Activated T-helper 2 cell treated with anti-CD3 and anti-CD28 coated beads, Interferon-gamma antibody, Interleukin-2, Interleukin-4, amounts not matched to agents 10 μg/mL and 5 μg/mL and 100 μg/mL, durations not matched to agents 14 hours and 24 hours and 36 hours (primary cell): ENCODE measurements at regions not wholly inside any gene's neighbourhood (a gene's known extent, or its start where the extent isn't known, plus 50 kb on each side); places are given as distances from the start of the nearest gene placed in this dataset.
"Not testable (repeated sequence)": the region's sequence is repeated elsewhere in the genome, so short reads cannot be mapped to it uniquely, and the experiment has no call there.

Experiments
- DNase-seq: peaks from one replicate; pipeline ENCODE4 v3.0.0; 2021; ENCODE audit warnings: low spot score
- H3K27ac Mint-ChIP-seq: one replicate; pipeline ENCODE4 v1.8.0; 2021; ENCODE audit warnings: mixed read lengths
- H3K27me3 Mint-ChIP-seq: one replicate; pipeline ENCODE4 v1.8.0; 2021; ENCODE audit warnings: low read depth, mixed read lengths
- H3K36me3 Mint-ChIP-seq: one replicate; pipeline ENCODE4 v1.8.0; 2021; ENCODE audit warnings: low read depth, mixed read lengths
- H3K4me1 Mint-ChIP-seq: one replicate; pipeline ENCODE4 v1.8.0; 2021; ENCODE audit warnings: low read depth, mixed read lengths
- H3K4me3 Mint-ChIP-seq: one replicate; pipeline ENCODE4 v1.8.0; 2021; ENCODE audit warnings: low read depth, mild to moderate bottlenecking, moderate library complexity, mixed read lengths
- H3K9me3 Mint-ChIP-seq: one replicate; pipeline ENCODE4 v1.8.0; 2021; ENCODE audit warnings: mixed read lengths
- intact Hi-C: fragments of 100-400 bp; cut with micrococcal nuclease; formaldehyde crosslinking; loops from one replicate; pipeline ENCODE4 v1.15.1; 2023

- no peak overlapping the region for H3K4me3 Mint-ChIP-seq
- intact Hi-C loops: no loop called here
- peaks cover 9% of the 10 kb centered on the region for H3K27me3 Mint-ChIP-seq
- peaks cover 2% of the 10 kb centered on the region for H3K36me3 Mint-ChIP-seq
- no peak for DNase-seq
- peaks cover 23% of the 10 kb centered on the region for H3K9me3 Mint-ChIP-seq
- H3K27ac Mint-ChIP-seq: no peak overlapping the region
- peaks cover 6% of the 10 kb centered on the region for H3K4me1 Mint-ChIP-seq
Observed at GRCh38 chr12:124645530-124646244, 78.3 kb upstream of the NCOR2 start.

DNA sequence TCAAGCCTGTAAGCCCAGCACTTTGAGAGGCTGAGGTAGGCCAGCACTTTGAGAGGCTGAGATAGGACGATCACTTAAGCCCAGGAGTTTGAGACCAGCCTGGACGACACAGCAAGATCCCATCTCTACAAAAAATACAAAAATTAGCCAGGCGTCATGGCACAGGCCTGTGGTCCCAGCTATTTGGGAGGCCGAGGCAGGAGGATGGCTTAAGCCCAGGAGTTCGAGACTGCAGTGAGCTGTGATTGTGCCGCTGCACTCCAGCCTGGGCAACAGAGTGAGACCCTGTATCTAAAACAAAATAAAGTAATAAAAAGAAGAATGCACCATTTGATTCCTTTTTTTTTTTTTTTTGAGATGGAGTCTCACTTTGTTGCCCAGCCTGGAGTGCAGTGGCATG is 76.4 kb upstream of the NCOR2 start:
- not testable (repeated sequence) for H3K36me3 Mint-ChIP-seq

GRCh38 chr12:124642105-124642504 is 74.7 kb upstream of the NCOR2 start:
- H3K9me3 Mint-ChIP-seq: no peaks in the 10 kb centered on the region
- H3K4me3 Mint-ChIP-seq: no peak overlapping the region
- H3K36me3 Mint-ChIP-seq: no peaks in the 10 kb centered on the region
- intact Hi-C loops: no loop called here
- no peak overlapping the region for H3K27ac Mint-ChIP-seq
- peaks cover 17% of the 10 kb centered on the region for H3K27me3 Mint-ChIP-seq
- peaks cover 6% of the 10 kb centered on the region for H3K4me1 Mint-ChIP-seq
- no peak for DNase-seq

More for the DNA sequence above, 76.4 kb upstream of the NCOR2 start:
- H3K4me1 Mint-ChIP-seq, DNase-seq, H3K4me3 Mint-ChIP-seq, intact Hi-C loops, H3K27ac Mint-ChIP-seq: not testable (repeated sequence)
- Mint-ChIP-seq H3K27me3 (peaks cover 17% of the 10 kb centered on the region), H3K9me3 (peaks cover 13% of the 10 kb centered on the region)

GRCh38 chr12:124641591-124641990 is 74.2 kb upstream of the NCOR2 start:
- no peaks in the 10 kb centered on the region for H3K9me3 Mint-ChIP-seq
- H3K4me1 Mint-ChIP-seq: peaks cover 7% of the 10 kb centered on the region
- no peak overlapping the region for H3K27ac Mint-ChIP-seq
- H3K27me3 Mint-ChIP-seq: peaks cover 17% of the 10 kb centered on the region
- no peaks in the 10 kb centered on the region for H3K36me3 Mint-ChIP-seq
- H3K4me3 Mint-ChIP-seq: no peak overlapping the region
- DNase-seq: no peak
- intact Hi-C loops: no loop called here

GRCh38 chr12:124640056-124640455 is 72.6 kb upstream of the NCOR2 start:
- DNase-seq: no peak
- intact Hi-C loops: no loop called here
- Mint-ChIP-seq H3K36me3 (peaks cover 2% of the 10 kb centered on the region), H3K27me3 (peaks cover 13% of the 10 kb centered on the region), H3K4me1 (peaks cover 10% of the 10 kb centered on the region), H3K27ac (no peak overlapping the region), H3K9me3 (peaks cover 3% of the 10 kb centered on the region), H3K4me3 (no peak overlapping the region)

DNA sequence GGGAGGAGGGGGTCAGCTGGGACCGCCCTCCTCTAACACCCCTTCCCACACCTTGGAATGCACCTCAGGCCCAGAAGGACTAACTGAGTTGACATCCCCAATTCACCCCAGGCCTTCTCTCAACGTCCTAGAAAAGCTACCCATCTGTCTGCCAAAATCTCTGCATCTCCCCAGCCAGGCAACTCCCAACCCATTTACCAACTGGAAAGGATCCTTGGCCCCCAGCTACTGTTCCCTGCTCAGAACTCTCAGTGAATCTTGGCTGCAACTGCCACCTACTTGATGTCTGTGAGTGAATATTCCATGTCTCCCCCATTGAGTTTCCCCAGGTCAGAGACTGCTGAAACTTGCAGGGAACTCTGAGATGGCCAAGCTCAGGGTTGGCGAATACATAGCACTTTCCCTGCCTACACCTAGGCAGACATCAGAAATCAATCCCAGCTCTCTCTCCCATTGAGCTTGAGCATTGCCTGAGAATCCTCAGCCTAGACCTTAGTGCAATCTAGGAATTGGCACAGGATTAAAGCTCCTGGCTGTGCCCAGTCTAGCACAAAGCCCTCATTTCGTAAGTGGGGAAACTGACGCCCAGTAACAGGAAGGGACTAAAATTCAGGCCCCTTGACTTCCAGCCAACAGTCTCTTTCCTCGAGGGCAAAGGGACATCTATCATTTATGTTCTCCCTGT is 71.9 kb upstream of the NCOR2 start:
- Mint-ChIP-seq H3K36me3 (peaks cover 2% of the 10 kb centered on the region), H3K9me3 (peaks cover 3% of the 10 kb centered on the region), H3K27me3 (peaks cover 11% of the 10 kb centered on the region), H3K4me1 (peaks cover 10% of the 10 kb centered on the region), H3K4me3 (no peak overlapping the region), H3K27ac (no peak overlapping the region)
- no peak for DNase-seq
- intact Hi-C loops: no loop called here

DNA sequence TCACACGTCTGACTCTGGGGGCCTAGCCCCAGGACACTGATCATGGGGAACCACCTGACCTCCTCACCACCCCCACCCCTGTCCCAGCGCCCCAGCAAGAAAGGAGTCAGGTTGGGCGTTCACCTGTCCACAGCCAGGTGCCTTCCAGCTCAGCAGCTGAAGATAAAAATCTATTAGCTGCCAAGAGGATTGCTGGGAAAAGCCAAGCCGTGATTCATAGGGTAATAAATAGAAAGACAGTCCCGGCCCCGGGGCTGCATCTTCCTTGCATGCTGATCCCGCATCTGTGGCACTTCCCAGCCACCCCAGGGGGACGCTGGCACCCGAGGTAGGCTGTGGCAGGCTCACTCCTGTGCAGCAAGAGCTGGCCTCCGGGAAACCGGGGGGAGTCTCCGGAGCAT is 70.2 kb upstream of the NCOR2 start:
- Mint-ChIP-seq H3K27ac (no peak overlapping the region), H3K36me3 (peaks cover 2% of the 10 kb centered on the region), H3K4me1 (peaks cover 10% of the 10 kb centered on the region), H3K9me3 (peaks cover 3% of the 10 kb centered on the region), H3K27me3 (peaks cover 11% of the 10 kb centered on the region), H3K4me3 (no peak overlapping the region)
- intact Hi-C loops: no loop called here
- DNase-seq: no peak

DNA sequence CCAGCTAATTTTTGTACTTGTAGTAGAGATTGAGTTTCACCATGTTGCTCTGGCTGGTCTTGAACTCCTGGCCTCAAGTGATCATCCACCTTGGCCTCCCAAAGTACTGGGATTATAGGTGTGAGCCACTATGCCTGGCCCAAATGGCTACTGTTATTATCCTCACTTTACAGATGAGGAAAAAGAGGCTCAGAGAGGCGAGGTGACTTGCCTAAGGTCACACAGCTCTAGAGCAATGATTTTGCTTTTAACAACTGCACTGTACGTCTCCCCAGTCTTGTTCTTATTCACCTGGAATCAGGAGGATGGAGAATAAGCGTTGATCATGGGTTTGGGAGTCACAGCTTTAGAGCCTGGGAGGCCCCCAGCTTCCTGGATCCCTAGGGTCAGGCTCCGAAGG is 69.8 kb upstream of the NCOR2 start:
- Mint-ChIP-seq H3K9me3 (peaks cover 3% of the 10 kb centered on the region), H3K4me1 (peaks cover 10% of the 10 kb centered on the region), H3K27ac (no peak overlapping the region), H3K4me3 (no peak overlapping the region), H3K27me3 (peaks cover 11% of the 10 kb centered on the region), H3K36me3 (peaks cover 2% of the 10 kb centered on the region)
- intact Hi-C loops: no loop called here
- DNase-seq: no peak

- Mint-ChIP-seq H3K27me3 (peaks cover 11% of the 10 kb centered on the region), H3K27ac (no peak overlapping the region), H3K4me3 (no peak overlapping the region), H3K36me3 (peaks cover 2% of the 10 kb centered on the region), H3K9me3 (peaks cover 3% of the 10 kb centered on the region), H3K4me1 (peaks cover 10% of the 10 kb centered on the region)
- peak; percentile 55 for DNase-seq
- intact Hi-C loops: loop anchor here (1.0 kb wide), 1 partner anchor 77 kb away; no protein-coding TSS in a partner anchor
Observed at GRCh38 chr12:124636138-124636978, 68.9 kb upstream of the NCOR2 start.

GRCh38 chr12:124635316-124635715 is 67.9 kb upstream of the NCOR2 start:
- H3K9me3 Mint-ChIP-seq: peaks cover 3% of the 10 kb centered on the region
- no peak overlapping the region for H3K4me3 Mint-ChIP-seq
- no peak overlapping the region for H3K27ac Mint-ChIP-seq
- no peak for DNase-seq
- intact Hi-C loops: no loop called here
- H3K27me3 Mint-ChIP-seq: peaks cover 9% of the 10 kb centered on the region
- H3K4me1 Mint-ChIP-seq: peaks cover 10% of the 10 kb centered on the region
- peaks cover 2% of the 10 kb centered on the region for H3K36me3 Mint-ChIP-seq

DNA sequence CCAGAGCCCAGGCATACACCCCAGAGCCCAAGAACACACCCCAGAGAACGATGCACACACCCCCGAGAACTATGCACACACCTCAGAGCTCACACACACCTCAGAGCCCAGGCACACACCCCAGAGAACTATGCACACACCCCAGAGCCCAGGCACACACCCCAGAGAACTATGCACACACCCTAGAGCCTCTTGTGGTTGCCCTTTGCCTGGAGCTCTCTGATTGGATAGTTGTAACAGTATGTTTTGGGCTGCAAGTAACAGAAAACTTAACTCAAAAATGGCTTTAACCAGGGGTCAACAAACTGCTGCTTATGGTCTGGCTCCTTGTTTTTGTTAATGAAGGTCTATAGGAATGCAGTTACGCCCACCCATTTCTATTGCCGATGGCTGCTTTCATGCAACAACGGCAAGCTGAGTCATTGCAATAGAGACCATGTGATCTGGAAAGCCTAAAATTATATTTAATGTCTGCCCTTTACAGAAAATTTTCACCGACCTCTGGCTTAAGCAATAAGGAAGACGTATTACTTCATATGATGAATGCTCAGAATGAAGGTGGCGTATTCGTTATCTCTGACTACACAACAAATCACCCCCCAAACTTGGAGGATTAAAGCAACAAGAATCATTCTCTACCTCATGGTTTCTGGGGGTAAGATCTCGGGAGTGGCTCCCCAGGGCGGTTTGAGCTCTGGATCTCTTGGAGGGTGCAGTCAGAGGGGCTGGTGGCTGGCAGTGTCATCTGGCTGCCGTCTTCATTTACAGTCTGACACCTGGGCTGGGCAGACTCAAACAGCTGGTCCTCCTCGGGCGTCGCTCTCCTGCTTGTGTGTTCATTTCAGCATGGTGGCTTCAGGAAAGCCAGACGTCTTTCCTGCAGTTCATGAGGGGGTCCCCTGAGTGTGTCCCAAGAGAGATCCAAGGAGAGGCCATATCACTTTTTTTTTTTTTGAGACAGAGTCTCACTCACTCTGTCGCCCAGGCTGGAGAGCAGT is 66.3 kb upstream of the NCOR2 start:
- DNase-seq: no peak
- peaks cover 3% of the 10 kb centered on the region for H3K9me3 Mint-ChIP-seq
- H3K4me3 Mint-ChIP-seq: no peak overlapping the region
- H3K27me3 Mint-ChIP-seq: peaks cover 2% of the 10 kb centered on the region
- intact Hi-C loops: no loop called here
- peaks cover 2% of the 10 kb centered on the region for H3K36me3 Mint-ChIP-seq
- no peak overlapping the region for H3K27ac Mint-ChIP-seq
- peaks cover 10% of the 10 kb centered on the region for H3K4me1 Mint-ChIP-seq

- Mint-ChIP-seq H3K27ac (no peak overlapping the region), H3K27me3 (no peaks in the 10 kb centered on the region), H3K9me3 (peaks cover 3% of the 10 kb centered on the region), H3K4me3 (no peak overlapping the region), H3K36me3 (peaks cover 2% of the 10 kb centered on the region), H3K4me1 (peaks cover 10% of the 10 kb centered on the region)
- intact Hi-C loops: no loop called here
- DNase-seq: no peak
Observed at GRCh38 chr12:124632519-124632984, 65.1 kb upstream of the NCOR2 start.
